Activated naive CD4-positive, alpha-beta T cell treated with anti-CD3 and anti-CD28 coated beads, Interleukin-2, amount 50 U/mL, for 72 hours (primary cell): ENCODE measurements at regions not wholly inside any gene's neighbourhood (a gene's known extent, or its start where the extent isn't known, plus 50 kb on each side); places are given as distances from the start of the nearest gene placed in this dataset.

ENCODE experiments used
- ATAC-seq, 2 donors: fragments of 150-1000 bp; cut with Tn5 transposase; 2 replicates each; pipeline ENCODE4 v1.10.0; 2021; ENCODE audit warnings: mild to moderate bottlenecking in 2 of 2, moderate library complexity in 2 of 2
- DNase-seq, 2 donors: peaks; one replicate each; pipeline ENCODE4 v3.0.0; 2021 to 2022; ENCODE audit warnings: low spot score in 2 of 2
- H3K27ac Mint-ChIP-seq, 2 donors: one replicate each; pipeline ENCODE4 v1.8.0; 2022; ENCODE audit warnings: mild to moderate bottlenecking in 2 of 2, mixed read lengths in 2 of 2
- H3K36me3 Mint-ChIP-seq, 2 donors: one replicate each; pipeline ENCODE4 v1.8.0; 2022; ENCODE audit warnings: mixed read lengths in 2 of 2
- H3K9me3 Mint-ChIP-seq, 2 donors: one replicate each; pipeline ENCODE4 v1.8.0; 2022; ENCODE audit warnings: mixed read lengths in 2 of 2

GRCh38 chr3:28824316-28824715 lies 456.6 kb upstream of the RBMS3 start:
- H3K9me3 Mint-ChIP-seq = peaks cover 4 to 10% of the 10 kb centered on the region in 2 donors
- DNase-seq (no peak), ATAC-seq (no peak)
- H3K36me3 Mint-ChIP-seq = no peaks in the 10 kb centered on the region
- H3K27ac Mint-ChIP-seq = no peak overlapping the region

GRCh38 chr3:28826840-28827239 lies 454.0 kb upstream of the RBMS3 start:
- DNase-seq (no peak), ATAC-seq (no peak)
- Mint-ChIP-seq H3K36me3 (no peaks in the 10 kb centered on the region), H3K27ac (no peak overlapping the region), H3K9me3 (peaks cover 9 to 10% of the 10 kb centered on the region in 2 donors)

- H3K9me3 Mint-ChIP-seq = peaks cover 0 to 2% of the 10 kb centered on the region in 2 donors
- no peaks in the 10 kb centered on the region for H3K36me3 Mint-ChIP-seq
- DNase-seq (no peak), ATAC-seq (no peak)
- H3K27ac Mint-ChIP-seq = no peak overlapping the region
Observed at GRCh38 chr3:28835249-28835648, 445.6 kb upstream of the RBMS3 start.

- no peak overlapping the region for H3K27ac Mint-ChIP-seq
- no peak for DNase-seq
- H3K9me3 Mint-ChIP-seq = peaks cover 0 to 2% of the 10 kb centered on the region in 2 donors
- ATAC-seq = no peak
- no peaks in the 10 kb centered on the region for H3K36me3 Mint-ChIP-seq
Observed at GRCh38 chr3:28835751-28836150, 445.1 kb upstream of the RBMS3 start.

GRCh38 chr3:28836199-28836598 lies 444.7 kb upstream of the RBMS3 start:
- no peak for ATAC-seq
- Mint-ChIP-seq H3K27ac (no peak overlapping the region), H3K36me3 (no peaks in the 10 kb centered on the region), H3K9me3 (peaks cover 0 to 2% of the 10 kb centered on the region in 2 donors)
- DNase-seq = no peak

- Mint-ChIP-seq H3K9me3 (peaks cover 0 to 5% of the 10 kb centered on the region in 2 donors), H3K36me3 (no peaks in the 10 kb centered on the region), H3K27ac (peak overlapping the region in 1 of 2 donors; percentile 48)
- DNase-seq (peak in 1 of 2 donors; percentile 29), ATAC-seq (peak; percentile 95 to 97)
Observed at GRCh38 chr3:28840976-28841376, 439.9 kb upstream of the RBMS3 start.

GRCh38 chr3:28841441-28841840 lies 439.4 kb upstream of the RBMS3 start:
- ATAC-seq (peak; percentile 10 to 39), DNase-seq (peak in 1 of 2 donors; percentile 3)
- peaks cover 0 to 5% of the 10 kb centered on the region in 2 donors for H3K9me3 Mint-ChIP-seq
- H3K36me3 Mint-ChIP-seq = no peaks in the 10 kb centered on the region
- H3K27ac Mint-ChIP-seq = no peak overlapping the region

GRCh38 chr3:28844298-28845005 lies 436.4 kb upstream of the RBMS3 start:
- ATAC-seq = no peak
- peaks cover 0 to 3% of the 10 kb centered on the region in 2 donors for H3K9me3 Mint-ChIP-seq
- H3K36me3 Mint-ChIP-seq = no peaks in the 10 kb centered on the region
- DNase-seq = no peak
- H3K27ac Mint-ChIP-seq = no peak overlapping the region

DNA sequence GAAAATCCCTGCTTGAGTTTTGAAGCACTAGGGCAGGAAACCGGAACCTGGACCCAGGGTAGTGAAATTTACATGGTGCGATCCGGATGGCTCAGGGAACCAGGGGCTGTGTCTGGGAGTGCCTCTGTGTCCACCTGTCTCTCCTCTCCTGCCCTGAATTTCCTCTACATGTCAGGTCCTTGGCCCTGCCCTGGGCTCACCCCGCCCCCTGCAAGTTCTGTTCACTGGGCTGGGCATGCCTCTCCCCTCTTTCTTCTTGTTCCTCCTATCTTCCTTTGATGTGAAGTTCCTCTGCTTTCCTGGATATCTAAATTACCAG lies 435.9 kb upstream of the RBMS3 start:
- no peak overlapping the region for H3K27ac Mint-ChIP-seq
- no peak for ATAC-seq
- DNase-seq = no peak
- H3K9me3 Mint-ChIP-seq = peaks cover 0 to 3% of the 10 kb centered on the region in 2 donors
- H3K36me3 Mint-ChIP-seq = no peaks in the 10 kb centered on the region

DNA sequence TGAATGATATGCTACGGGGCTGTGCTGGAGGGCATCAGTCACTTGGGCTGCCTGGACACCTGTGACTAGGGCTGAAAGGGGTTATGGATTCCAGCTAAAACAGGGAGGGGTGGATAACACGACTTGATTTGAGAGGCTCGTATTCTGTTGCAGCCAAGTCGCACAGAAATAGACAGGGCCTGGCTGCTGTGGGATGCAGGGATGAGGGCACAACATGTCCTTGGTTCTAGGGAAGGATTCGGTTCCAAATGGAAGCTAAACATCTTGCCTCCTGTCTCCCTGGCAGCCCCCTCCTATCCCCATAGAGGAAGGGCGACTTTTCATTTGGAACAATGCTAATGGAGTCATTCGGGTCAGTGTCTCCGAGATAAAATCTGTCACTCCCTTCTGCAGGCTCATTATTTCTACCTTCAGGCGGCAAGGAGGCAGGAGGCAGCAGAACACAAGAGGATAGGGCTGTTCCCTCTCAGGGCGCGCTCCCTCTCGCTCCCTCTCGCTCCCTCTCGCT lies 433.8 kb upstream of the RBMS3 start:
- Mint-ChIP-seq H3K9me3 (peaks cover 0 to 3% of the 10 kb centered on the region in 2 donors), H3K36me3 (no peaks in the 10 kb centered on the region), H3K27ac (no peak overlapping the region)
- no peak for DNase-seq
- ATAC-seq = no peak

DNA sequence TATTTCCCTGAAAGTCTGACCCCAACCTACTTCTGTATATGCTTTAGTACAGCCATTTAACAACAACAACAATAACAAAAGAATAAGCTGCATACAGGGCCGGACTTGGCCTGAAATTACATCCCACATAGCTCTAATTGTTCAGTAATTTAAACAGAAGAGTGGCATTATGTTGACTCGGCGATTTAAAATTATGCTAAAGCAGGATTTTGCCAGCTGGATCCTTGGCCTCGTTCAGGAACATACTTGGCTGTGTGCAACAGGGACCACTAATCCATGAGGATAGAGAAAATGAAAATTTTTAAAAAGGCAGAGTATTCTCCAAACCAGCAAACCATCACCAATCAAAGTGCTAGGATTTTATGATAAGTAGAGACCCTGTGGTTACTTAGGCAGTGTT lies 433.1 kb upstream of the RBMS3 start:
- H3K36me3 Mint-ChIP-seq = no peaks in the 10 kb centered on the region
- H3K9me3 Mint-ChIP-seq = peaks cover 0 to 3% of the 10 kb centered on the region in 2 donors

GRCh38 chr3:28850186-28850585 lies 430.7 kb upstream of the RBMS3 start:
- no peaks in the 10 kb centered on the region for H3K9me3 Mint-ChIP-seq
- no peak overlapping the region for H3K27ac Mint-ChIP-seq
- no peaks in the 10 kb centered on the region for H3K36me3 Mint-ChIP-seq
- ATAC-seq (no peak), DNase-seq (no peak)

More for the DNA sequence above, 433.1 kb upstream of the RBMS3 start:
- DNase-seq = no peak
- no peak for ATAC-seq
- H3K27ac Mint-ChIP-seq = no peak overlapping the region

DNA sequence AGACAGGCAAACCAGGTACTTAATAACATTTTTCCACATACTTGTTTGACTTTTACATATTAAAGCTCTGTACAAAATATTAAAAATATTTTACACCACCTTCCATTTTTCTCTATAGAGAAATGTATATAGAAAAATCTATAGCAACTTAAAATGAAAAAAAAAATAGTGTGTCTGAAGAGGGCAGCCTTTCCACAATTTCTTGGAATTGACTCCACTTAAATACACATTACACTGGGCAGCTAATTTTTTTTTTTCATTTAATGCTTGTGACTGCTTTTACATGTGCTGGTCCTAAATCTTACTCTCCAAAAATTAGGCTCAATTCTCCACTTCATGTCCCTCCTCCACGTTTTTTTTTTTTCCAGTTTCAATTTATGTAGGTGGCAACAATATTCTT lies 427.0 kb upstream of the RBMS3 start:
- Mint-ChIP-seq H3K9me3 (peaks cover 0 to 5% of the 10 kb centered on the region in 2 donors), H3K36me3 (no peaks in the 10 kb centered on the region), H3K27ac (no peak overlapping the region)
- ATAC-seq (no peak), DNase-seq (no peak)

DNA sequence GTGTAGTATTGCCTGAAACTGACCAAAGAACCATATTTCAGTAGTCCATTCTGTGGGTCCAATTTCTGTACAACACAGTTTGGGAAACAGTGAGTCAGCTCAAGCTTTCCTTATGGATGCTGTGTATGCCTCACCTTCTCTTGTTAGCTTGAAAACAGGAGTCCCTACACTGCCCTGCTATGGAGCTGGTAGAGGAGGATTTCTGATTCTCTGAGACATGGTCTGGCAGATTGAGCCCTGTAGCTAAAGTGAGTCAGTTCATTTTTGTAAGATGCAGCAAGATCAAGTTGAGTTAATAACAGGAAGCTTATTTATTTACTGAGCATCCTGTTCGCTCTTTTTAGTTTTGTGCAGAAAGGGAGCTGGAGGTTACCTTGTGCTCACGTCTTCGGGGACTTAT lies 424.1 kb upstream of the RBMS3 start:
- no peaks in the 10 kb centered on the region for H3K36me3 Mint-ChIP-seq
- DNase-seq = no peak
- peaks cover 3 to 5% of the 10 kb centered on the region in 2 donors for H3K9me3 Mint-ChIP-seq

GRCh38 chr3:28859897-28860296 lies 421.0 kb upstream of the RBMS3 start:
- no peaks in the 10 kb centered on the region for H3K36me3 Mint-ChIP-seq
- DNase-seq = no peak
- no peak overlapping the region for H3K27ac Mint-ChIP-seq
- H3K9me3 Mint-ChIP-seq = peaks cover 5 to 6% of the 10 kb centered on the region in 2 donors
- no peak for ATAC-seq

More for the DNA sequence above, 424.1 kb upstream of the RBMS3 start:
- no peak for ATAC-seq
- no peak overlapping the region for H3K27ac Mint-ChIP-seq

DNA sequence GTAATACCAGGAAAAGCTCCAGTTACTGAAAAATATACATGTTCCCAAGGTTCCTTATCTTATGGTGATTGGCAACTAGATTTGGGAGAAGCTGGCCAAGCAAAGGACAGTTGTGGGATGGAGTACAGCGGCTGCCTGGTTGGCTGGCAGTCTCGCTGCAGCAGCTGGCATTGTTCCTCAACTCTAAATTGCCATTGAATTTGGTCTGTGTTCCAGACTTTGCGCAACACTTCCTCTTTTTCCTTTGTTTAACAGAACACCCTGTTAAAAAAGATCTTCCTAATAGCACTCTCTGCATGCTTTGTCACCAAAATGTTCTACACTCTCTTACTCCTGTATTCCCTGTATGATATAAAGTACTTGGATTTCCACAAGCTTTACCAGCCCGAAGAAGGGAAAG lies 420.6 kb upstream of the RBMS3 start:
- Mint-ChIP-seq H3K27ac (no peak overlapping the region), H3K36me3 (no peaks in the 10 kb centered on the region), H3K9me3 (peaks cover 5 to 6% of the 10 kb centered on the region in 2 donors)
- DNase-seq (no peak), ATAC-seq (no peak)

GRCh38 chr3:28863186-28863585 lies 417.7 kb upstream of the RBMS3 start:
- DNase-seq = no peak
- no peak for ATAC-seq
- H3K27ac Mint-ChIP-seq = no peak overlapping the region
- H3K36me3 Mint-ChIP-seq = no peaks in the 10 kb centered on the region
- H3K9me3 Mint-ChIP-seq = peaks cover 4 to 6% of the 10 kb centered on the region in 2 donors

DNA sequence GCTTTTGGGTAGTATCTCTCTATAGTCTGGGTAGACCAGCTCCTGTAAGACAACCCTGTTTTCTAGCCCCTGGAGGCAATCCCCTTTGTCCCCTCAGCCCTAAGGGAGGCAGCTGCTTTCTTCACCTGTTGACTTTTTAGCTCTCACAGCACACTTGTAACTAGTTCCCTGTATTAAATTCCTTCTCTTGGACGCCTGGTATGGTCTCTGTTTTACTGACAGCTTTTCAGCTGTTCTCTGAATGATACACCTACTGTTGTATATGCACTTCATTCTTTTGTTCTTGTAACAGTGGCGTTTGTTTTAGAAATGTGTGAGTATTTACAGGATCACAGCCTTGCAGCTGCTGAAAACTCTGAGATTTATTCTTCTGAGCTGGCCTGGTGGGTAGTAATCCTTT lies 413.0 kb upstream of the RBMS3 start:
- H3K27ac Mint-ChIP-seq = no peak overlapping the region
- DNase-seq (no peak), ATAC-seq (no peak)
- peaks cover 0 to 4% of the 10 kb centered on the region in 2 donors for H3K36me3 Mint-ChIP-seq
- H3K9me3 Mint-ChIP-seq = peaks cover 0 to 4% of the 10 kb centered on the region in 2 donors
